IMR-90 (cell line): ENCODE measurements at regions not wholly inside any gene's neighbourhood (a gene's known extent, or its start where the extent isn't known, plus 50 kb on each side); places are given as distances from the start of the nearest gene placed in this dataset.
A peak's percentile ranks its signal among the peaks of the same experiment; 100 is the strongest.

ENCODE experiments used
- ATAC-seq: fragments of 200-7000 bp; cut with Tn5 transposase; 2 replicates; pipeline ENCODE4 v1.9.1; 2020; ENCODE audit warnings: low read depth, mild to moderate bottlenecking, moderate library complexity
- BruUV-seq: library from RNA; stranded (reverse); fragments of 400-500 nt; replicated peaks from 2 replicates; lab custom pipeline; 2021; lab: Mats Ljungman, UMichigan
- CTCF ChIA-PET: fragments of 300-600 bp; formaldehyde crosslinking; extraction: SDS; loops from one replicate; lab custom pipeline; 2021; ENCODE audit warnings: antibody characterized with exemption; lab: Yijun Ruan, JAX
- POLR2A ChIA-PET: fragments of 300-600 bp; sonication (Branson Sonifier 250); formaldehyde crosslinking; loops from one replicate; lab custom pipeline; 2022; ENCODE audit warnings: antibody characterized with exemption; ENCODE audit not compliant: unreplicated experiment; lab: Charles Lee
- DNase-seq: peaks from one replicate; pipeline ENCODE4 v3.0.0; 2013
- H2AFZ ChIP-seq: replicated peaks from 2 replicates; pipeline ENCODE3; 2013; ENCODE audit warnings: low read length, mild to moderate bottlenecking; ENCODE audit not compliant: poor library complexity
- H2AK5ac ChIP-seq: 2 replicates; pipeline ENCODE4 v1.6.1; 2013; ENCODE audit warnings: low read depth, low read length, inconsistent platforms
- H2AK9ac ChIP-seq: replicated peaks from 2 replicates; pipeline ENCODE3; 2013; ENCODE audit warnings: mild to moderate bottlenecking, low read depth, low read length, moderate library complexity; ENCODE audit not compliant: poor library complexity
- H2BK120ac ChIP-seq: 2 replicates; pipeline ENCODE4 v1.6.1; 2013; ENCODE audit warnings: low read depth, low read length, inconsistent platforms
- H2BK15ac ChIP-seq: 3 replicates; pipeline ENCODE4 v1.6.1; 2013; ENCODE audit warnings: low read depth, low read length, inconsistent platforms
- H2BK20ac ChIP-seq: 2 replicates; pipeline ENCODE4 v1.6.1; 2013; ENCODE audit warnings: low read depth, mild to moderate bottlenecking, inconsistent platforms, low read length, moderate library complexity
- H2BK5ac ChIP-seq: 2 replicates; pipeline ENCODE4 v1.6.1; 2013; ENCODE audit warnings: mild to moderate bottlenecking, low read depth, low read length, inconsistent platforms; ENCODE audit not compliant: poor library complexity, severe bottlenecking
- H3K14ac ChIP-seq: replicated peaks from 2 replicates; pipeline ENCODE4 v1.6.1; 2013; ENCODE audit warnings: low read depth, low read length, inconsistent platforms
- H3K18ac ChIP-seq: 2 replicates; pipeline ENCODE4 v1.6.1; 2013; ENCODE audit warnings: low read depth, low read length, control low read depth
- H3K23ac ChIP-seq: 2 replicates; pipeline ENCODE4 v1.6.1; 2013; ENCODE audit warnings: low read depth, low read length, inconsistent platforms
- H3K27ac ChIP-seq: 2 replicates; pipeline ENCODE4 v1.5.1; 2013; ENCODE audit warnings: mild to moderate bottlenecking, control low read depth, low read length; ENCODE audit not compliant: insufficient read depth
- H3K27me3 ChIP-seq: 2 replicates; pipeline ENCODE4 v1.6.1; 2013; ENCODE audit warnings: low read length; ENCODE audit not compliant: control insufficient read depth, insufficient read depth
- H3K36me3 ChIP-seq: 2 replicates; pipeline ENCODE4 v1.6.1; 2013; ENCODE audit warnings: low read length, mixed read lengths; ENCODE audit not compliant: control insufficient read depth, insufficient read depth
- H3K4ac ChIP-seq: 2 replicates; pipeline ENCODE4 v1.6.1; 2013; ENCODE audit warnings: low read depth, low read length, inconsistent platforms
- H3K4me1 ChIP-seq: 2 replicates; pipeline ENCODE4 v1.6.1; 2013; ENCODE audit warnings: low read length, mixed read lengths; ENCODE audit not compliant: control insufficient read depth, insufficient read depth
- H3K4me2 ChIP-seq: 2 replicates; pipeline ENCODE4 v1.6.1; 2013; ENCODE audit warnings: low read depth, mild to moderate bottlenecking, control low read depth, low read length, moderate library complexity
- H3K4me3 ChIP-seq: 2 replicates; pipeline ENCODE4 v1.5.1; 2013; ENCODE audit warnings: low read depth, mild to moderate bottlenecking, control low read depth, low read length, moderate library complexity; ENCODE audit not compliant: insufficient read depth
- H3K56ac ChIP-seq: 2 replicates; pipeline ENCODE4 v1.6.1; 2013; ENCODE audit warnings: low read length, inconsistent platforms; ENCODE audit not compliant: insufficient read depth; ENCODE audit errors: extremely low read depth
- H3K79me1 ChIP-seq, 2 experiments: 2 replicates each; pipeline ENCODE4 v1.6.1; 2013; ENCODE audit warnings: low read length in 2 of 2, inconsistent platforms in 1 of 2, low read depth in 1 of 2
- H3K9ac ChIP-seq: 2 replicates; pipeline ENCODE4 v1.6.1; 2013; ENCODE audit warnings: low read depth, low read length, control low read depth
- H3K9me1 ChIP-seq: 2 replicates; pipeline ENCODE4 v1.6.1; 2013; ENCODE audit warnings: low read length, inconsistent platforms; ENCODE audit not compliant: insufficient read depth
- H3K9me3 ChIP-seq: 2 replicates; pipeline ENCODE4 v1.6.1; 2013; ENCODE audit warnings: low read length; ENCODE audit not compliant: control insufficient read depth, insufficient read depth
- H4K20me1 ChIP-seq: 2 replicates; pipeline ENCODE4 v1.6.1; 2013; ENCODE audit warnings: low read length, inconsistent platforms; ENCODE audit not compliant: insufficient read depth
- H4K5ac ChIP-seq: 2 replicates; pipeline ENCODE4 v1.6.1; 2013; ENCODE audit warnings: mild to moderate bottlenecking, low read depth, low read length, control low read depth
- H4K8ac ChIP-seq, 2 experiments: 2 replicates each; pipeline ENCODE4 v1.6.1; 2013; ENCODE audit warnings: low read depth in 2 of 2, low read length in 2 of 2, control low read depth in 1 of 2, inconsistent platforms in 1 of 2
- H4K91ac ChIP-seq: 2 replicates; pipeline ENCODE4 v1.6.1; 2013; ENCODE audit warnings: low read depth, low read length, inconsistent platforms; ENCODE audit not compliant: insufficient read depth
- CEBPB ChIP-seq: IDR thresholded peaks from 2 replicates; pipeline ENCODE4 v1.6.1; 2012; ENCODE audit warnings: low read depth, low read length, improper control_type of control experiment
- CHD1 ChIP-seq: IDR thresholded peaks from 2 replicates; pipeline ENCODE4 v1.6.1; 2012; ENCODE audit warnings: low read depth, low read length, improper control_type of control experiment
- NFE2L2 ChIP-seq: fragments of 150-350 bp; IDR thresholded peaks from 2 replicates; pipeline ENCODE4 v1.6.1; 2016; ENCODE audit warnings: low read depth, mild to moderate bottlenecking, low read length
- RAD21 ChIP-seq: IDR thresholded peaks from 2 replicates; pipeline ENCODE4 v1.6.1; 2012; ENCODE audit warnings: low read length, improper control_type of control experiment
- RCOR1 ChIP-seq: IDR thresholded peaks from 2 replicates; pipeline ENCODE4 v1.6.1; 2012; ENCODE audit warnings: mild to moderate bottlenecking, low read length, improper control_type of control experiment; ENCODE audit not compliant: insufficient replicate concordance
- SMC3 ChIP-seq: fragments of 150-350 bp; IDR thresholded peaks from 2 replicates; pipeline ENCODE4 v1.6.1; 2016; ENCODE audit warnings: low read depth, mild to moderate bottlenecking, antibody characterized with exemption, low read length, moderate library complexity
- WGBS, 2 experiments: methylation state at CpG; one replicate each; pipeline versions ENCODE4 v1.1.5 to v1.1.7; 2013; ENCODE audit warnings: missing lambda C conversion rate in 2 of 2; ENCODE audit not compliant: insufficient read length in 1 of 2; ENCODE audit errors: extremely low coverage in 2 of 2; 5-methylcytosine and 5-hydroxymethylcytosine counted together
- dilution Hi-C: fragments of 300-500 bp; cut with HindIII; formaldehyde crosslinking; loops from one replicate; pipeline ENCODE4 v1.14.3; 2018; ENCODE audit warnings: low sequenced_read_pairs; ENCODE audit not compliant: unreplicated experiment
- in situ Hi-C: fragments of 300-500 bp; cut with MboI; formaldehyde crosslinking; loops from 3 replicates; pipeline ENCODE4 v1.14.3; 2019; ENCODE audit warnings: low sequenced_read_pairs, inconsistent platforms, mixed read lengths
- intact Hi-C: fragments of 100-400 bp; cut with micrococcal nuclease; formaldehyde crosslinking; loops from 2 replicates; pipeline ENCODE4 v1.10.0; 2022

DNA sequence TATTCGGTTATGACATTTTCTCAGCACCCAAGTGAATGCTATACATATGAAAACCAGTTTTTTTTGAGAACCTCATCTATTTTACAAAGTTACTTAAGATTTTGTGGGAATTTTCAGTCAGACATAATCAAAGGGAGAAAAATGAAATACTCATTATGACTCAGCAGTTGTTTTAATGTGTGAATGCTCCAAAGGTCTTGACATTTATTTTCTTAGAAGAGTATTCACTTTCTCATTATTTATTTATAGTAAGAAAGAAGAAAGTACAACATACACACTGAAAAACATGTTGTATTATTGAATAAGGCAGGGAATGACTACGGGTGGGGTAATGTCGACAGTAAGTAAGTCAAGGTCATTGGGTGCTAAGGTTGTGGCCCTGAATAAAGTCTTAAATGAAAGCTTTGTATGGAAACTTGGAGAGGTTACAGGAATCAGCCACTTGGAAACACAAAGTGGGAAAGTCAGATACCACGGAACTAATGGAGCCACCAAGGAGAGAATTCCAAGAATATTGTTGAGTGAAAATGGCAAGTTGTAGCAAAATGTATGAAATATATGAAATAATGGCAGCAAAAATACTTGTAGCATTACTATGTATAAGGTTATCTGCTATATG, 844.5 kb downstream of the TBL1XR1 start:
- ChIA-PET POLR2A (interaction anchor here (0.6 kb wide), 1 partner anchor 1912 kb away, joined by 7 read pairs; no protein-coding TSS in a partner anchor), CTCF (no interaction called here)
- Histone ChIP-seq H4K5ac (no peak overlapping the region), H2BK5ac (no peak overlapping the region), H4K8ac (no peak overlapping the region), H3K4ac (no peak overlapping the region), H2AFZ (no peak overlapping the region), H3K9me3 (no peaks in the 10 kb centered on the region), H3K79me1 (no peaks in the 10 kb centered on the region), H2BK20ac (no peak overlapping the region), H3K4me2 (no peak overlapping the region), H3K36me3 (no peaks in the 10 kb centered on the region), H3K18ac (no peak overlapping the region), H3K56ac (no peak overlapping the region), H4K20me1 (no peaks in the 10 kb centered on the region), H3K27ac (no peak overlapping the region; the same call in 1 of the 2 replicates), H2BK120ac (no peak overlapping the region), H3K14ac (no peak overlapping the region), H3K27me3 (no peaks in the 10 kb centered on the region), H3K9me1 (no peaks in the 10 kb centered on the region), H4K91ac (no peak overlapping the region), H3K23ac (no peak overlapping the region), H3K4me1 (peaks cover 2% of the 10 kb centered on the region; the same call in 1 of the 2 replicates), H2BK15ac (no peak overlapping the region), H2AK5ac (no peak overlapping the region), H3K9ac (no peak overlapping the region), H3K4me3 (no peak overlapping the region), H2AK9ac (no peak overlapping the region)
- dilution Hi-C loops (no loop called here), intact Hi-C loops (no loop called here), in situ Hi-C loops (no loop called here)
- peak; percentile 22 for DNase-seq
- 100% methylated on average over 1 of the region's 4 CpGs; no CpG with 5 or more reads in 1 of the 2 experiments for WGBS, 2 experiments
- BruUV-seq = no TSS peak
- ATAC-seq = no peak; the same call in 1 of the 2 replicates
- TF ChIP-seq CEBPB (no peak), RAD21 (no peak), CHD1 (no peak), SMC3 (no peak), NFE2L2 (peak; percentile 82), RCOR1 (no peak)
